HG03196 (cell line): ENCODE measurements at regions not wholly inside any gene's neighbourhood (a gene's known extent, or its start where the extent isn't known, plus 50 kb on each side); places are given as distances from the start of the nearest gene placed in this dataset.

Source experiments
- ATAC-seq: cut with Tn5 transposase; IDR thresholded peaks from one replicate; pipeline ENCODE4 v1.9.1; 2021; ENCODE audit not compliant: unreplicated experiment

DNA sequence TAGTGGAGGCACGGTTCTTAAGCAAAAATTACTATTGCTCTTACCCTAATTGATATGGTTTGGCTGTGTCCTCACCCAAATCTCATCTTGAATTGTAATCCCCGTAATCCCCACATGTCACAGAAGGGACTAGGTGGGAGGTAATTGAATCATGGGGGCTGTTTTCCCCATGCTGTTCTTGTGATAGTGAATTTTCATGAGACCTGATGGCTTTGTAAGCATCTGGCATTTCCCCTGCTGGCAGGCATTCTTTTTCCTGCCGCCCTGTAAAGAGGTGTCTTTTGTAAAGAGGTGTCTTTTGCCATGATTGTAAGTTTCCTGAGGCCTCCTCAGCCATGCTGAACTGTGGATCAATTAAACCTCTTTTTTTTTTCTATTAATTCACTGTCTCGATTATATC, 1691.8 kb upstream of the SLC39A10 start:
- no peak for ATAC-seq

DNA sequence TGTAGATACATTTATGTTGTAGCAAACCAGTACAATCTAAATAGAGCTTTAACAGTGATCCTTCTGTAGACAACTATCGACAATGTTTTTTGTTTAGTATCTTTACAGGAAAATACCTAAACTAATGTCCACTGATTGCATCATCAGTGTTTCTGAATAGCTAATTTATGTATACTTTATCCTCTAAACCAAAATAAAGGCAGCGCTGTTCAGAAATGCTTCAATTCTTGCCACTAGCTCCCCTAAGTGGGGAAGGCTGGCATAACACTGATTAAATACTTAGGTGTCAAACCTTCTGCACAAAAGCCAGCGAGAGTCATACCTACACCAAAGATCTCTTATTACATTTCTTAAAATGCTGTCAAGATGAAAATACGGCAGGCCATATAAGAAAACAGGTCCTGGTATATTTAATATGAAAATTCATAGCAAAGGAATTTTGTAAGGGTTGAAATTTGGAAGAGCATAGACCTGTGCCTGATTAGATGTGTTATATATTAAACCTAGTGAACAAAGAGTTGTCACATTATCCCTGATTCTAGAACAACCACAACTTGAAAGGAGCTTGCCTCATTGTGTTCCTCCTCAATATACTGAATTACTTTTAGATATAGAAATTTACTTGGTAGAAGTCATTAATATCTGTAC, 1693.4 kb upstream of the SLC39A10 start:
- no peak for ATAC-seq

DNA sequence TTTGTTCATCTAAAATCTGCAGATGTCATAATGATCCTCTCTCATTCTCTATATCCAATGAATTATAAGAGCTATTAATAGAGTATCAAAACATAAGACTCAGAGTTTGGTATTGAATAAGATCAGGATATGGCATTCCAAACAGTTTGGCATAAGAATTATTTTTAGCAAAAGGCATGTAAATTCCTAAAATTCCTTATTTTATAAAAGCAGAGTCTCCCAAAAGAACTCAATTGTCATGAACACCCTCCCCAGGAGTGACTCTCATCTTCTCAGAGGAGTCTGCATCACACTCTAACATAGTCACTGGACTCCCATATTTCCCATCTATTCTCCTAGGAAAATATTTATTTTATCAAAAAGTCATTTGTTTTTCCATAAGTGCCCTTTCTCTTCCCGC, 1710.2 kb upstream of the SLC39A10 start:
- ATAC-seq = no peak

DNA sequence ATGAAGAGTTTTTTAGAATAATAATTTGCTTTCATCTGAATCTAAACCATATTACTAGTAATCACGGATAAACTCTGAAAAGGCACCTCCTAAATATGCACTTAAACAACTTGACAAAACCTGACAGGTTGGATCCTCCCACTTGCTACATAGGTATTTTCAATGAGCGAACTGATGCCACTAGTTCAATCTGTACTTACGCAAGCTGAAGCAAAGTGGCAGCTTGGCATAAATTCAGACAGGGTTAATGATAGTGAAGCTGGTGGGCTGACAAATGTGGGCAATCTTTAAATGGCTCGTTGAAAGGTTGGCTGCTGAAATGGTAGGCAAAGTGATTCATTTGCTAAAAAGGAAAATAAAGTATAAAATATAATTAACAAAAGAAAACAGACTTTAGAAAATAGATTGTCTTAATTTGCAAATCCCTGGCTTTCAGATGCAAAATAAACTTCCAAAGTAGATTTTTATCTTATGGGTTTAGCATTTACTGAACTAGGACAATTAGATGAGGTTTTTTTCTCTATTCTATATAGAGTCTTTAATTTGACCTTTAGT, 1713.5 kb upstream of the SLC39A10 start:
- ATAC-seq = no peak

DNA sequence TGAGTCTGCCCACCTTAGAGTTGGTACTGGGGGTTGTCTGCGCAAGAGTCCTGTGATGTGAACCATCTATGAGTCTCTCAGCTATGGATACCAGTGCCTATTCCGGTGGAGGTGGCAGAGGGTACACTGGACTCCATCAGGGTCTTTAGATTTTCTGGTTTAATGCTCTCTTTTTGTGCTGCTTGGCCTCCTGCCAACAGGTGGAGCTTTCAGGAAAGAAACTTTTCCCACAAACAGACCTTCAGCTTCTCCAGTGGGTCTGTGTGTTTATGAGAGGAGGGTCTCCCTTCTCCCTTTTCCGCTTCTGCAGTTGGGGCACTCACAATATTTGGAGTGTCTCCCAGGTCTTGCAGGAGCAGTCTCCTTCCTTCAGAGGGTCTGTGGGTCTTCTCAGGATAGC, 1721.9 kb upstream of the SLC39A10 start:
- ATAC-seq = no peak

DNA sequence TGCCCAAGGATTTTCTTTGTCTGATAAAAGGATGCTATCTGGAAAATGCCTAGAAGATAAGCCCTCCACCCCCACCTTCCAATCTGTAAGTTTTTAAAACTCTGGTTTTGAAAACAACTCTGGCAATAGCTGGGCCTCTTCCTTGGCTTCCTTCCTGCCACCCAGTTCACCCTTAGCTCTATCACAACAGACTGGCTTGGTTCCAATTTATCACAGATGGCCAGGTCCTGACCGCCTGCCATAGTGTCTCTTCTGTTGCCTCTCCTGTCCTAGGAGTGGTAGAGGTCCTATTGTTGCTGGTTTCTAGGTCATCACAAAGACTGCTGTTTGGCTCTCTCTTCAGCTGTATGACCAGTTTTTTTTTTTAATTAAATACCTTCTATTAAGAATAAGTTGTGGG, 1727.9 kb upstream of the SLC39A10 start:
- ATAC-seq = no peak

DNA sequence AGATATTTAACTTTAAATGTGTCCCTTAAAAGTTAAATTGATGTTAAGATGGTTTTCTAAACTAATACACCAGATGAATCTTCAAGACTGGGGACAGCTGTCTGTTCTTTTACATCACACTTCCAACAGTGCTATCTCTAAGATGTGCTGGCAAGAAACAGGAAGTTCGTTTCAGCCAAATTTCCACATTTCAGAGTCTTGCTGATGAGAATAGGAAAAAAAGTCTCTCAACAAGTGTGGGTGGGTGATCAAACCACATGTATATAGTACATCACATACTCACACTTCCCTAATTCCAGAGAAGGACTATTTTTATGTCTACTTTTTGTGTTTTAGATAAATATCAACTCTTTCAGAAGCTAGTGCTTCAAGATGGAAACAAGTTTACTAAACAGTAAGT, 1712.8 kb upstream of the TMEFF2 start:
- ATAC-seq = no peak

DNA sequence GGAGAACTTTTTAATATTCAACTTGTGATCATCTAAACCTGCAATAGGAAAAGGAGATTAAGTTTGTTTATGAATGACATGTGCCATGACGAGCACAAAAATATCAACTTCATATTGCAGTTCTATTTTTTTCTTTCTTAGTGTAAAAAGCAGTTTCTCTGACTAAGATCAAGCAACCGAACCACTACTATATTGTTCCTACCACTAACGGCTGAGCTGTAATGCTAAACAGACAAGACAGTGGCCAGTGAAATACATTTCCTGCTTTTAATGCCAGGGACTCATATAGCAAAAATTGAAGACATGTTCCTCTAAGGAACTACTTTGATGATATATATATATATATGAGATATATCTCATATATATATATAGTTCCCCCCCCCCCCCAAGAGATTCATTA, 1705.6 kb upstream of the TMEFF2 start:
- ATAC-seq = no peak

DNA sequence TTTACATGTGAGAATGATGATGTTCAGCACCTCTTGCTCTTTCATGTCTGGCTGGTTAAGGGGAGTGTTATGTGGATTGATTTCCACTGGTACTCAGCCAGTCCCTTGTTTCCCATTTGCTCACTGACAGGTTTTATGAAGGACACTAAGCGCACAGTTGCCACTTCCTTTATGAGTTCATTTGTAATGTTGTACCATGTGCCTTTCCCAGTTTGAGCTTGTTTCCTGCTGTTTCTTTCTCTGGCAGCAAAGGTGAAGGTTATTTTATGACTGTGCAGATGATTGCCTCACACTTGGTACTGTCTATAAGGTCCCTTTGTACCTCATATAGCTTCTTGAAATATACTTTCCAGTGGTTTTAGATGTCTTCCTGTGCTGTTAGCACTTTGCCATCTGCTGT, 1700.5 kb upstream of the TMEFF2 start:
- ATAC-seq = no peak

DNA sequence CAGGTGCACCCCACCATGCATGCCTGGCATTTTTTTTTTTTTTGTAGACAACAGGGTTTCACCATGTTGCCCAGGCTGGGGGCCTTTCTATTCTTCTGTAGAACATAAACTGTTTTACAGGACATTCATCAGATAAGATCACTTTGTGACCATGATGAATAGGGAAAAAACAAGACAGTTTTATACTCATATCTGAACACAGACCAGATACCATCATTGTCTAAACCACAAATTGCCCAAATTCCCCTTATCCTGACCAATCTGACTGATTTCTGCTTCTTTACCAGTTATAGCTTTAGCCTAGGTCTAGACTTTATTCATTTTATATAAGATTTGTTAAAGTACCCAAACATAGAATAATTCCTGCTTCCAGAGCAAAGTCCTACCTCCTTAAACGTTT, 1699.3 kb upstream of the TMEFF2 start:
- no peak for ATAC-seq

DNA sequence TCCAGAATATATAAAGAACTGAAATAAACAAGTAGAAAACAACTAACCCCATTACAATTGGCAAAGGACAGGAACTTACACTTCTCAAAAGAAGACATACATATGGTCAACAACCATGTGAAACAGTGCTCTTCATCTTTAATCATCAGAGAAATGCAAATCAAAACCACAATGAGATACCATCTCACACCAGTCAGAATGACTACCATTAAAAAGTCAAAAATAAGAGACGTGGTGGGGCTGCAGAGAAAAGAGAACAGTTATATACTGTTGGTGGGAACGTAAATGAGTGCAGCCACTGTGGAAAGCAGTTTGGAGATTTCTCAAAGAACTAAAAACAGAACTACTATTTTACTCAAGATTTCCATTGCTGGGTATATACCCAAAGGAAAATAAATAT, 1696.3 kb upstream of the TMEFF2 start:
- no peak for ATAC-seq

DNA sequence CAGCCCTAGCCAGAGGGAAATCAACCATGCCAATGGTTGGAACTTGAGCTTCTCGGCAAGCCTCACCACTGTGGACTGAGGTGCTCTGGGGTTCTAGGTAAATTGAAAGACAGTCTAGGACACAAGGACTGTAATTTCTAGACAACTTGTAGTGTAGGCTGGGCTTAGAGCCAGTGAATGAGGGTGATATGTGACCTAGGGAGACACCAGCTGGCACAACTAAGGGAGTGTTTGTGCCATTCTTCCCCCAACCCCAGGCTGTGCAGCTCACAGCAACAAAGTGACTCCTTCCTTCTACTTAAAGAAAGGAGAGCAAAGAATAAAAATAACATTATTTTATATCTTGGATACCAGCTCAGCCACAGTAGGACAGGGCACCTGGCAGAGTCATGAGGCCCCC, 1690.7 kb upstream of the TMEFF2 start:
- ATAC-seq = no peak

DNA sequence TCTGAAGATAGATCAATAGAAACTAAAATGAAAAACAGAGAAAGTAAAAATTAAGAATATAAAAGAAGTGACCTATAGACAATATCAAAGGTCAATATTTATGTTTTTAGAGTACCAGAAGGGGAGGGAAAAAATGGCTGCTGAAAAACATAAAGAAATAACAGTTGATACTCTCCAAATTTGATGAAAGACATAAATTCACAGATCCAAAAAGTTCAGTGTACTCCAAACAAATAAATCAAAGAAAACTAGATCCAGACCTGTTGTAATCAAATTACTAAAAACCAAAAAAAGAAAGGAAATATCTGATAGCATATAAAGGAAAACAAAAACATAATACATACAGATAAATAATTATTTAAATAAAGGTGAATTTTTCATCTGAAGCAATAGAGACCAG, 1689.1 kb upstream of the TMEFF2 start:
- no peak for ATAC-seq

DNA sequence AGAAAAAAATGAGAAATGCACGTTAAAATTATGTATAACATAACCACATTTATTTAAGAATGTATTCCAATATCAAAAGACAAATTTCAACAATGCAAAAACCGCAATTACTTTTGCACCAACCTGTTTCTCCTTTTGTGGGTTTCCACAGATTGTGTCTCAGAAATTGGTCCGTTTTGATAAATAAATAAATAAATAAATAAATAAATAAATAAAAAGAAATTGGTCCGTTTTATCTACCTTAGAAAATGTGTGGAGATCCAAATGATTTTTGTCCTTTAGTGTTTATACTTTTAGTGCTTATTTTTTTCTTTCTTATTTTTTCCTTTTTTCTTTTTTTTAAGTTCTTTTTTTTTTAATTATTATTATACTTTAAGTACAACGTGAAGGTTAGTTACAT, 1682.2 kb upstream of the TMEFF2 start:
- no peak for ATAC-seq

DNA sequence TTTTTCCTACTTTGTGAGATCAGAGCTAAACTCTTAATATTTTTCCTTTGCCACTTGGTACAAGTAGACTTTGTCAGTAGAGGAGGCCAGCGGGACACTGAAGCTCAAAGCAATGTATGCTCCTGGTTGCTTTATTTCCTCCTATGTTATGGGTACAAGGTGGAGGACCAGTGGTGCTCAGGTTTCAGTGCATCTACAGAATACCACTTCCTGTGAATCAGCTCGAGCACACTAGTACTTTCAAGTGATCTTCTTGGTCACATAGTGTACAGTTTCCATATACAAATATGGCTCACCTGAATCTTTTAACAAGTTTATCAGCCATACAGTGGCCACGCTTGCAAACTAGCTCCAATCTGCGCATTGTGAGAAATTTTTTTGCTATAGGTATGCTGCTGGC, 1674.8 kb upstream of the TMEFF2 start:
- no peak for ATAC-seq

DNA sequence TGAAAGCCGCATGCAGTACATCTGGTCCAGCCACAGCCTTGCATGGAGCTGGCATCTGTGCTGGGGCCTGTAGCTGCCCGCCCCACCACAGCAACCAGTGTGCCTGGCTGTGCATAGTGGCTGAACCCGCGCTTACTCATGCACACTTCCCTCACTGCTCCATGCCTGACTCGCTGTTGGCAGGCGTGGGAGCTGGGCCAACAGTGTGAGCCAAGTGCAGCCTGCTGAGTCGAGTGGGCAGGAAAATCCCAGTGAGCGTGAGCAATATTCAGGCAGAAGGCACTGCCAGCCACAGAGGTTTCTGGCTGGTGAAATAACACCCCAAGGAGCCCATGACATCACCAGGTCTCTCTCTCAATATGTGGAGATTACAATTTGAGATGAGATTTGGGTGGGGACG, 1674.1 kb upstream of the TMEFF2 start:
- no peak for ATAC-seq

DNA sequence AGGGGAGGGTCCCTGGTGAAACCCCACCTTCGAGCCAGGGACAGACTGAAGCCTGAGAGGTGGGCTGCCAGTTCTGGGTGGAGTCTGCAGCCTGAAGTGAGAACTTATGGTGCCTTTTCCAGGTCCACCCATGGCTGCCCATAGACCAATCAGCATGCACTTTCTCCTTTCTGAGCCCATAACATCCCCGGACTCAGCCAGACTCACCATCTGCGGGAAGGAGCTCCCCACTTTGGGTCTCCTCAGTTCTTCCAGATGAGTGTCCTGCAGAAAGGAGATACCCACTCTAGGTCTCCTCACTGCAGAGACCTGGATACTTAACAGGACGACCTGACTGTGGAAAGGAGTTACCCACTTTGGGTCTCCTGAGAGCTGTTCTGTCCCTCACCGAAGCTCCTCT, 1673.4 kb upstream of the TMEFF2 start:
- ATAC-seq = no peak

DNA sequence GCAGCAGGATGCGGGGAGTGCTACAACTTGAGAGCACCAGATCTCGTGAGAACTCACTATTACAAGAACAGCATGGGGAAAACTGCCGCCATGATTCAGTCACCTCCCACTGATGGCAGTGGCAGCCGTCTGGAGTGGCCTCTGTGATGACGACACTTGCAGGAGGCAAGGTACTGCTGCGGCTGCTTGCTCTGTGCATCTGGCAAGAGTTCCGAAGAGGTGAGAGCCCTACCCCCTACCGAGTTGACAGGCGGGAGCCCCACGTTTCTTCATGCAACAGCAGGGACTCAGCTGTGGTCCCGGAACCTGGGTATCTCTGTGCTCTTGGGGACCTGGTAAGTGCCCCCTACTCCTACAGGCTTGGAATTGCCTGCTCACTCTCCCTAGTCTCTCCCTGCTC, 1672.7 kb upstream of the TMEFF2 start:
- no peak for ATAC-seq

DNA sequence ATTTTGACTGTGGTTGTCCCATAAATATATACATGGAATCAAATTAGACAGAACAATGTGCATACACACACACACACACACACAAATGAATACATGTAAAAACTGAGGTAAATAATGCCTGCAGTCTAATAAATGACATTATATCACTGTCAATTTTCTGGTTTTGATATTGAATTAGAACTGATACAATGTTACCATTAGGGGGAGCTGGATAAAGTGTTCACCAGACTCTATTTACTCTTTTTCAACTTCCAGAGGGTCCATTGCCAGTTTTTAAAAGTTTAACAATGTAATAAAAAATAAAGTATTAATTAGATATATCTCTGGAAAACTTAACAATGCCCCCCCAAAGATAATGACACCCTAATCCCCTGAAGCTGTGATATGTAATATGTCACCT, 1666.8 kb upstream of the TMEFF2 start:
- ATAC-seq = no peak

DNA sequence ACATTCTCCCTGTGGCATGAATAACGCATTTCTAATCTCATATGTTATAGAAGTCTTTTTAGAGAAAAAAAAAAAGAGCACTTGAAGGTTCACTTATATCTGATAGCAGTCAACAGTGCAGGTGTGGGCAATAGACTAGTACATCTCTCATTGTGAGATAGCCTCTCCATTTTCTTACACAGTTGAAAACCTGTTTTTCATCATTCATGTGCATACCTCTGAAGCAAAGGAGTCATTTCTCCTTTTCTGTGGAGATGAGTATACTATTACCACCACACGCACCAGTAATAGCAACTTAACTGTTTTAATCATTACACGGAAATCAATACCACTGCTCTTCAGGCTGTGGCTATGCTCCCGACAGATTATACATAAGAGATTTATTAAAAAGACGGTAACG, 1653.3 kb upstream of the TMEFF2 start:
- ATAC-seq = no peak

DNA sequence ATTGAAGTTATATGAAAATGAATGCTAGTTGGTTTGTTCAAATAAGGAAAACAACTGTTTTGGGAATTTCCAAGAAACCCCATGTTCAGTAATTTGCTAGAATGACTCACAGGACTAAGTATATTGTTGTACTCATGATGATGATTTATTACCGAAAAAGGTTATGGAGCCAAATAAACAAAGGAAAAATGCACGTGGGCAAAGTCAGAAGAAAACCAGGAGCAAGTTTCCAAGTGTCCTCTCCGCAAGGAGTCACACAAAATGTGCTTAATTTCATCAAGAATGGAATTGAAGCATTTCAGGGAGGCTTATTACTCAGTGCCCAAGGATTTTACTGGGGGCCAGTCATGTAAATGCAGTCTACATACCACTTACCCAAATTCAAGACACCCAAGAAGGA, 1652.4 kb upstream of the TMEFF2 start:
- ATAC-seq = no peak

DNA sequence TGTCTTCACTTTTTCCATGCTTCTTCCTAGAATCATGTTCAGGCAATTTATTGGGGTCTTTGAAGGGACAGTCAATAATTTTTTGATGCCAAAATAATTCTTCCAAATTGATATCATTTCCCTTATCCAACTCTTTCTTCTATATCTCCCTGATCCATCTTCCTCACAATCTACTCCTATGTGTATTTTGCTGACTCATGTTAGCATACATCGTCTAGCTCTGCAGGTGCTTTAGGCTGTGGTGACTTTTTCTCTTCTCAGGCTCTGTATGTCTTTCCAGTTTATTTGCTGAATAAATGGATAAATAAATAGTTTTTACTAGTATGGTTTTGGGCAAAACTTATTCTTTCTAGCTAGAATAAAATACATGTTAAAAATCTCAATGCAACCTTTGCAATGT, 1650.9 kb upstream of the TMEFF2 start:
- no peak for ATAC-seq

DNA sequence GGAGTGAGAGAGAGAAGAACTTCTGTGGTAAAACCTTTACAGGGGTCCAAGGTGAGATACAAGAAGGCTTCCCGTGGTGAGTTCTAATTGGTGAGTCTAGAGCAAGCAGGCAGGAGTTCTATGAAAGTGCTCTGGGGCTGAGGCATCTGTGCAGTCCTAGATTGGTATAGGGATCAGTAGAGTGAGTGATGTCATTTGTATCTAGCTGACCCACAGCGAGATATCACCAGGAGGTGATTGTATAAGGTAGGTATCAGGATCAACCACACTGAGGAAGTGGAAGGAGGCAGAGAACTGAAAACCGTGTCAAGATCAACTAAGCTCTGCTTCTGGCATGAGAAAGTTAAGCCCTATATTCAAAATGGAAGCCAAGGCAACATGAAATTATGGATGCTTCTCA, 1648.9 kb upstream of the TMEFF2 start:
- no peak for ATAC-seq
